ENCODE measurements at regions not wholly inside any gene's neighbourhood (a gene's known extent, or its start where the extent isn't known, plus 50 kb on each side); places are given as distances from the start of the nearest gene placed in this dataset.

DNA sequence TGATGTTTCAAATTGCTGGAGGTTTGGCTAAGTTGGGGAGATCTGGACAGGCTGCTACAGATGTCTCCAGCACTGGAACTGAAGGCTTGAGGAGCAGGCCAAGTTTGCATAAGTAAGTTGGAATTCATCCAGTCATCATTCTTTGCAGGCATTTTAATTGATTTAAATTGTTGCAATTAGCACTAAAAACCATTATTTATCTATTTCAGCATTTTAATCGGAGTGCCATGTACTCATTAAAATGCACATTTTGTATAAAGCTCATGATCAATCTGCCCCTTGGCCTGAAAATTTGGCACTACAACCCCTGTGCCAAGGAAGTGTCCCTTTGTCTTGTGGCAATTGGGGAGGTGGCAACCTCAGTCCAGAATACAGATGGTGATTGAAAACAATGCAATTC is 320.2 kb downstream of the MAT2B start:
- no peak overlapping the region for H3K4me3 ChIP-seq (ENCODE audit: low read depth, low read length)

DNA sequence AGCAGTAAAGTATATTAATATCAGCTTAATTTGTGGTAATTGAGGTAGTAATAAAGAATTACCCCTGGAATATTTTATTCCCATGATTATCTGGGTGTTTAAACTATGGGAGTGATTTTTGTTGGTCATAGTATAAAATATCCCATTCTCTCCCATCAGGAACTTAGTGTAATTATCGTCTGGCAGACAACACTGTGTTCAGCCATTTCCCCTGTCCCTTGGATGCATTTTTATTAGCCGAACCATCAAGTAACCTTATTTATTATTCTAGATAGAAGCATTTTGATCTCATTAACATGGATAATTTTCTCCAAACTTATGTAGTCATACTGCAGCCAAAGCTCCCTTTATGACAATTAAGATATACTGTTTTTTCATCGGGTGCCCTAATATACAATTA is 320.8 kb downstream of the MAT2B start:
- in situ Hi-C loops (cut with HindIII; ENCODE audit: low sequenced_read_pairs), result no loop called here
- no peak for DNase-seq (ENCODE audit: low read depth)
- TF ChIP-seq, protein P1, sequence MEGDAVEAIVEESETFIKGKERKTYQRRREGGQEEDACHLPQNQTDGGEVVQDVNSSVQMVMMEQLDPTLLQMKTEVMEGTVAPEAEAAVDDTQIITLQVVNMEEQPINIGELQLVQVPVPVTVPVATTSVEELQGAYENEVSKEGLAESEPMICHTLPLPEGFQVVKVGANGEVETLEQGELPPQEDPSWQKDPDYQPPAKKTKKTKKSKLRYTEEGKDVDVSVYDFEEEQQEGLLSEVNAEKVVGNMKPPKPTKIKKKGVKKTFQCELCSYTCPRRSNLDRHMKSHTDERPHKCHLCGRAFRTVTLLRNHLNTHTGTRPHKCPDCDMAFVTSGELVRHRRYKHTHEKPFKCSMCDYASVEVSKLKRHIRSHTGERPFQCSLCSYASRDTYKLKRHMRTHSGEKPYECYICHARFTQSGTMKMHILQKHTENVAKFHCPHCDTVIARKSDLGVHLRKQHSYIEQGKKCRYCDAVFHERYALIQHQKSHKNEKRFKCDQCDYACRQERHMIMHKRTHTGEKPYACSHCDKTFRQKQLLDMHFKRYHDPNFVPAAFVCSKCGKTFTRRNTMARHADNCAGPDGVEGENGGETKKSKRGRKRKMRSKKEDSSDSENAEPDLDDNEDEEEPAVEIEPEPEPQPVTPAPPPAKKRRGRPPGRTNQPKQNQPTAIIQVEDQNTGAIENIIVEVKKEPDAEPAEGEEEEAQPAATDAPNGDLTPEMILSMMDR (IDR thresholded peaks at IDR 0.05; ENCODE audit: low read depth, low read length, missing control alignments), result no peak
- no peak overlapping the region for H3K4me3 ChIP-seq (ENCODE audit: low read depth, low read length)

More for the DNA sequence above, 320.2 kb downstream of the MAT2B start:
- TF ChIP-seq, protein P1 (IDR thresholded peaks at IDR 0.05; ENCODE audit: low read depth, low read length, missing control alignments), result no peak
- in situ Hi-C loops (cut with HindIII; ENCODE audit: low sequenced_read_pairs), result no loop called here
- DNase-seq (ENCODE audit: low read depth), result no peak

DNA sequence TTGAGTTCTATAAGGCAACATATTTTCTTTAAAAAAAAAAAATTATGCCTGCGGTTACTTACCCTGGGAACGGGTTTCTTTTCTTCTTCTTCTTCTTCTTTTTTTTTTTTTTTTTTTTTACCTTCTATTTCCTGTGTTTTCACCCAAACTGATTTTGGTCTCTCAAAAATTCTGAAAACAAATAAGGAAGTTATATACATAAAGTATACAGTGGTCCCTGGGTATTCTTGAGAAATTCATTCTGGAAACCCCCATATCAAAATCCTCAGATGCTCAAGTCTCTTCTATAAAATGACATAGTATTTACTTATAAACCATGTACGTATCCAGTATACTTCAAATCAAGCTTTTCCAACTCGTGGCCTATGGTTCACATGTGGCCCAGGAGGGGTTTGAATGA is 326.7 kb downstream of the MAT2B start:
- in situ Hi-C loops (cut with HindIII; ENCODE audit: low sequenced_read_pairs), result no loop called here
- H3K4me3 ChIP-seq (ENCODE audit: low read depth, low read length), result no peak overlapping the region
- TF ChIP-seq, protein P1 (IDR thresholded peaks at IDR 0.05; ENCODE audit: low read depth, low read length, missing control alignments), result no peak
- DNase-seq (ENCODE audit: low read depth), result no peak

DNA sequence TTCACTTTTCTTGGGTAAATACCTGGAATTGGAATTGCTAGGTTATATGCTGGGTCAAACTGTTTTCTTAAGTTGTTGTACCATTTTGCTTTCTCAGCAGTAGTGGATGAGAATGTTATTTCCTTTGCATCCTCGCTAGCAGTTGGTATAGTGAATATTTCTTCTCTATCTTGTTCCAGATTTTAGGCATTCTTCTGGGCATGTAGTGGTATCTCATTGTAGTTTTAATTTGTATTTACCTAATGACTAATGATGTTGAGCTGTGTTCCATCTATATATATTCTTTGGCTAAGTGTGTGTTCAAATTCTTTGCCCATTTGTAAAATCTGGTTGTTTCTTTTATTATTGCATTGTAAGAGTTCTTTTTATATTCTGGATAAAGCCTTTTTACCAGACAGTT is 333.3 kb downstream of the MAT2B start:
- DNase-seq (ENCODE audit: low read depth), result no peak
- in situ Hi-C loops (cut with HindIII; ENCODE audit: low sequenced_read_pairs), result no loop called here
- TF ChIP-seq, protein P1 (IDR thresholded peaks at IDR 0.05; ENCODE audit: low read depth, low read length, missing control alignments), result no peak
- H3K4me3 ChIP-seq (ENCODE audit: low read depth, low read length), result no peak overlapping the region

DNA sequence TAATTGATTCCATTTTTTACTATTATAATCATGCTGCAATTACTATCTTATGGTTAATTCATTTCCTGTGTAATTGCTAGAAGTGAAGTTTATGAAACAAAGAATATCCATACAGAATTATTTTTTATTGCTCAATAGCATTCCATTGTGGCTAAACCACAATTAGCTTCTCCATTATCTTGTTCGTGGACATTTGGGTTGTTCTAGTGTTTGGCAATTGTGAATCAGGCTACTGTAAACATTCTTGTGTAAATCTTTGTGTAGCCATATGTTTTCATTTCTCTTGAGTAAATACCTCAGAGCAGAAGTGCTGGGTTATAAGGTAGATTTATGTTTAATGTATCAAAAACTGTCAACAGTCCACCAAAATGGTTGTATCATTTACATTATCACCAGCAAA is 341.1 kb downstream of the MAT2B start:
- peak; percentile 13 for DNase-seq (ENCODE audit: low read depth)
- in situ Hi-C loops (cut with HindIII; ENCODE audit: low sequenced_read_pairs), result no loop called here
- TF ChIP-seq, protein P1 (IDR thresholded peaks at IDR 0.05; ENCODE audit: low read depth, low read length, missing control alignments), result no peak
- no peak overlapping the region for H3K4me3 ChIP-seq (ENCODE audit: low read depth, low read length)

DNA sequence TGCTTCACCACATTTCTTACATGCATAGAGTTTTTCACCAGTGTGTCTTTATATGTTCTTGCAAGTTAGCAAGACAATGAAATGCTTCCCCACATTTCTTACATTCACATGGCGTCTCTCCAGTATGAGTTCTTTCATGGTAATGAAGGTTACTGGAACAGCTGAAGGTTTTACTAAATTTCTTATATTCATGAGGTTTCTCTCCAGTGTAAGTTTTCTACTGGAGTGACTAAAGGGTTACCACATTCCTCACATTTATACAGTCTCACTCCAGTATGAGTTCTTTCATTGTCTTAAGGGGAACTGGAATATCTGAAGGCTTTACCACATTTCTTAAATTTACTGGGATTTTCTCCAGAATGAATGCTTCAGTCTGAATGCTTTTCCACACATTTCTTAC is 350.3 kb downstream of the MAT2B start:
- TF ChIP-seq, protein P1 (IDR thresholded peaks at IDR 0.05; ENCODE audit: low read depth, low read length, missing control alignments), result no peak
- in situ Hi-C loops (cut with HindIII; ENCODE audit: low sequenced_read_pairs), result no loop called here
- no peak for DNase-seq (ENCODE audit: low read depth)
- H3K4me3 ChIP-seq (ENCODE audit: low read depth, low read length), result no peak overlapping the region

DNA sequence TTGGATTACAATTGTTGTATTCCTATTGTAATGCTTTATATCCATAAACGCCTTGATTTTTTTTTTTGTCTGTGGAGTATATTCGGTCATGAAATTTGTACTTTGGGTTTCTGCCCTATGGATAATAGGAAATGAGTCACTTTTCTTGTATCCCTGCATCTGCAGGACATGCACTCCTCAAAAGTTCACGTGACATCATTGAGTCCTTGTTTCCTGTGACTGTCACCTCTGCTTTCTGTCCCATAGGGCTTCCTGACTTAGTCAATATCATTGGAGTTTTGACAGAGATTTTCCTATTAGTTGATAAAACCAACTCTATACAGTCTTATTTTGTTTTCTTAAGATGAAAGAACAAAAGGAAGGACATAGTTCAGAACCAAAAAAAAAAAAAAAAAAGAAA is 356.3 kb downstream of the MAT2B start:
- H3K4me3 ChIP-seq (ENCODE audit: low read depth, low read length), result no peak overlapping the region
- in situ Hi-C loops (cut with HindIII; ENCODE audit: low sequenced_read_pairs), result no loop called here
- DNase-seq (ENCODE audit: low read depth), result no peak
- TF ChIP-seq, protein P1 (IDR thresholded peaks at IDR 0.05; ENCODE audit: low read depth, low read length, missing control alignments), result no peak

All from astrocyte of the cerebellum (primary cell).